MM.1S (cell line): ENCODE measurements at regions not wholly inside any gene's neighbourhood (a gene's known extent, or its start where the extent isn't known, plus 50 kb on each side); places are given as distances from the start of the nearest gene placed in this dataset.

ENCODE experiments used
- DNase-seq: peaks from one replicate; pipeline ENCODE4 v3.0.0-alpha.2; 2015
- H2AFZ ChIP-seq: fragments of 300-600 bp; sonication (generic); 2 replicates; pipeline ENCODE4 v1.6.0; 2016; ENCODE audit warnings: antibody characterized with exemption, low read length
- H3F3A ChIP-seq: fragments of 300-600 bp; sonication (generic); 2 replicates; pipeline ENCODE4 v1.6.1; 2016; ENCODE audit warnings: mild to moderate bottlenecking, antibody characterized with exemption, low read length, moderate library complexity, mixed read lengths; ENCODE audit not compliant: insufficient read depth
- H3K27ac ChIP-seq: fragments of 300-600 bp; sonication (generic); 2 replicates; pipeline ENCODE4 v1.5.1; 2016; ENCODE audit warnings: mild to moderate bottlenecking, low read length
- H3K27me3 ChIP-seq: fragments of 300-600 bp; sonication (generic); replicated peaks from 2 replicates; pipeline ENCODE4 v1.6.0; 2016; ENCODE audit warnings: low read length; ENCODE audit not compliant: insufficient read depth
- H3K36me3 ChIP-seq: fragments of 300-600 bp; sonication (generic); replicated peaks from 2 replicates; pipeline ENCODE4 v1.6.1; 2016; ENCODE audit warnings: mild to moderate bottlenecking, low read length, mixed read lengths; ENCODE audit not compliant: insufficient read depth
- H3K4me1 ChIP-seq: fragments of 300-600 bp; sonication (generic); 2 replicates; pipeline ENCODE4 v1.6.1; 2016; ENCODE audit warnings: low read length, mixed read lengths
- H3K4me2 ChIP-seq: fragments of 300-600 bp; sonication (generic); 2 replicates; pipeline ENCODE4 v1.6.0; 2016; ENCODE audit warnings: low read depth, low read length
- H3K4me3 ChIP-seq: fragments of 300-600 bp; sonication (generic); 2 replicates; pipeline ENCODE4 v1.5.1; 2016; ENCODE audit warnings: low read length, mixed read lengths
- H3K79me2 ChIP-seq: fragments of 300-600 bp; sonication (generic); 2 replicates; pipeline ENCODE4 v1.6.1; 2016; ENCODE audit warnings: mixed run types, low read length, mixed read lengths
- H3K9ac ChIP-seq: fragments of 300-600 bp; sonication (generic); 2 replicates; pipeline ENCODE4 v1.6.1; 2016; ENCODE audit warnings: low read length, mixed read lengths
- H3K9me2 ChIP-seq: fragments of 300-600 bp; sonication (generic); replicated peaks from 2 replicates; pipeline ENCODE4 v1.6.1; 2016; ENCODE audit warnings: mild to moderate bottlenecking, low read length, mixed read lengths; ENCODE audit not compliant: insufficient read depth
- H3K9me3 ChIP-seq: fragments of 300-600 bp; sonication (generic); replicated peaks from 2 replicates; pipeline ENCODE4 v1.6.1; 2016; ENCODE audit warnings: mild to moderate bottlenecking, low read length, mixed read lengths; ENCODE audit not compliant: insufficient read depth
- H4K20me1 ChIP-seq: fragments of 300-600 bp; sonication (generic); 2 replicates; pipeline ENCODE4 v1.6.1; 2016; ENCODE audit warnings: mild to moderate bottlenecking, low read length, moderate library complexity, mixed read lengths; ENCODE audit not compliant: insufficient read depth
- CTCF ChIP-seq: fragments of 300-600 bp; sonication (generic); IDR thresholded peaks from 2 replicates; pipeline ENCODE4 v1.5.1; 2016; ENCODE audit warnings: antibody characterized with exemption, low read length, mixed read lengths
- EZH2 ChIP-seq: fragments of 300-600 bp; sonication (generic); optimal IDR thresholded peaks from 2 replicates; pipeline ENCODE3; 2017; ENCODE audit warnings: low read depth, mild to moderate bottlenecking, antibody characterized with exemption, low read length, mixed read lengths
- EZH2phosphoT487 ChIP-seq: fragments of 300-600 bp; sonication (generic); IDR thresholded peaks from 2 replicates; pipeline ENCODE4 v1.6.1; 2018; ENCODE audit warnings: antibody characterized with exemption, low read length

- Histone ChIP-seq H4K20me1 (no peaks in the 10 kb centered on the region), H3K9ac (no peak overlapping the region), H3F3A (no peaks in the 10 kb centered on the region), H3K4me3 (no peak overlapping the region), H3K36me3 (no peaks in the 10 kb centered on the region), H2AFZ (no peak overlapping the region), H3K79me2 (no peaks in the 10 kb centered on the region), H3K27ac (no peak overlapping the region), H3K27me3 (no peaks in the 10 kb centered on the region), H3K9me3 (no peaks in the 10 kb centered on the region), H3K9me2 (no peaks in the 10 kb centered on the region), H3K4me1 (no peaks in the 10 kb centered on the region), H3K4me2 (no peak overlapping the region)
- TF ChIP-seq EZH2 (no peak), EZH2phosphoT487 (no peak), CTCF (no peak)
- no peak for DNase-seq
Measured at GRCh38 chr15:29972051-29972450, 110.7 kb upstream of the GOLGA8J start.

- H4K20me1 ChIP-seq = no peaks in the 10 kb centered on the region
- H3K4me1 ChIP-seq = no peaks in the 10 kb centered on the region
- no peaks in the 10 kb centered on the region for H3K9me2 ChIP-seq
- H3F3A ChIP-seq = no peaks in the 10 kb centered on the region
- TF ChIP-seq EZH2phosphoT487 (no peak), CTCF (no peak), EZH2 (no peak)
- no peaks in the 10 kb centered on the region for H3K27me3 ChIP-seq
- no peaks in the 10 kb centered on the region for H3K79me2 ChIP-seq
- no peak overlapping the region for H3K27ac ChIP-seq
- H3K9me3 ChIP-seq = no peaks in the 10 kb centered on the region
- H3K9ac ChIP-seq = no peak overlapping the region
- no peak overlapping the region for H2AFZ ChIP-seq
- no peak for DNase-seq
- no peak overlapping the region for H3K4me3 ChIP-seq
- no peaks in the 10 kb centered on the region for H3K36me3 ChIP-seq
- no peak overlapping the region for H3K4me2 ChIP-seq
Measured at GRCh38 chr15:29970402-29970695, 112.4 kb upstream of the GOLGA8J start.

GRCh38 chr15:29969562-29970401, 113.0 kb upstream of the GOLGA8J start:
- Histone ChIP-seq H3K27me3 (no peaks in the 10 kb centered on the region), H3K4me3 (no peak overlapping the region), H3K9me2 (no peaks in the 10 kb centered on the region), H3K36me3 (no peaks in the 10 kb centered on the region), H4K20me1 (no peaks in the 10 kb centered on the region), H3K9ac (no peak overlapping the region), H3K27ac (no peak overlapping the region), H3K4me2 (no peak overlapping the region), H3F3A (no peaks in the 10 kb centered on the region), H3K79me2 (no peaks in the 10 kb centered on the region), H3K4me1 (no peaks in the 10 kb centered on the region), H2AFZ (no peak overlapping the region), H3K9me3 (no peaks in the 10 kb centered on the region)
- no peak for DNase-seq
- TF ChIP-seq EZH2 = no peak
- no peak for TF ChIP-seq EZH2phosphoT487
- no peak for TF ChIP-seq CTCF
